C4-2B (cell line): ENCODE measurements at regions not wholly inside any gene's neighbourhood (a gene's known extent, or its start where the extent isn't known, plus 50 kb on each side); places are given as distances from the start of the nearest gene placed in this dataset.

Experiments
- CTCF ChIP-seq: fragments of 450-650 bp; conservative IDR thresholded peaks from 2 replicates; pipeline ENCODE4 v1.5.1; 2017; ENCODE audit warnings: mild to moderate bottlenecking
- ZFX ChIP-seq: fragments of 450-650 bp; IDR thresholded peaks from 2 replicates; pipeline ENCODE4 v1.6.1; 2017

GRCh38 chr5:4797445-4797844 lies 342.7 kb upstream of the ADAMTS16 start:
- no peak for TF ChIP-seq CTCF
- no peak for TF ChIP-seq ZFX
